ENCODE measurements at regions not wholly inside any gene's neighbourhood (a gene's known extent, or its start where the extent isn't known, plus 50 kb on each side); places are given as distances from the start of the nearest gene placed in this dataset.

DNA sequence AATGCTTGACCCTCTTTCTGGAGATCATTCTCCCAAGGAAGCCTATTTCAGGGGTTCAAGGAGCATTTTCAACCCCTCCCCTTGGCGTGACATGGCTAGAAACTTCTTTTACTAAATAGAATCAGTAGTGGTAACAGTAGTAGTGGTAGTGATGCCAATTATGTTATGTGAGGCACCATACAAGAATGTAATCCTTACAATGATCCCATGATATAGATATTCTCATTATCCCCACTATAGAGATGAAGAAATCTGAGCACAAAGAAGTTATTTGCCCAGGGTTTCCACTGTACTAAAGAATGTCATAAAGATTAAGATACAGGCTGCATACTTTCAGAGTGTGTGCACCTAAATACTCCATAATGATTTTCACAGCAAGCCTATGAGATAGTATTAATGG is 155.4 kb upstream of the CLINT1 start:
- Histone ChIP-seq H3K9me3 (replicated peaks) (no peaks in the 10 kb centered on the region), H3K4me1 (no peaks in the 10 kb centered on the region), H3K27me3 (ENCODE audit: low read depth) (peaks cover 32% of the 10 kb centered on the region), H3K27ac (replicated peaks) (no peak overlapping the region), H3K36me3 (no peaks in the 10 kb centered on the region), H3K4me3 (no peak overlapping the region)
- DNase-seq = no peak
- intact Hi-C loops (cut with micrococcal nuclease) = no loop called here
- TF ChIP-seq, protein P1, sequence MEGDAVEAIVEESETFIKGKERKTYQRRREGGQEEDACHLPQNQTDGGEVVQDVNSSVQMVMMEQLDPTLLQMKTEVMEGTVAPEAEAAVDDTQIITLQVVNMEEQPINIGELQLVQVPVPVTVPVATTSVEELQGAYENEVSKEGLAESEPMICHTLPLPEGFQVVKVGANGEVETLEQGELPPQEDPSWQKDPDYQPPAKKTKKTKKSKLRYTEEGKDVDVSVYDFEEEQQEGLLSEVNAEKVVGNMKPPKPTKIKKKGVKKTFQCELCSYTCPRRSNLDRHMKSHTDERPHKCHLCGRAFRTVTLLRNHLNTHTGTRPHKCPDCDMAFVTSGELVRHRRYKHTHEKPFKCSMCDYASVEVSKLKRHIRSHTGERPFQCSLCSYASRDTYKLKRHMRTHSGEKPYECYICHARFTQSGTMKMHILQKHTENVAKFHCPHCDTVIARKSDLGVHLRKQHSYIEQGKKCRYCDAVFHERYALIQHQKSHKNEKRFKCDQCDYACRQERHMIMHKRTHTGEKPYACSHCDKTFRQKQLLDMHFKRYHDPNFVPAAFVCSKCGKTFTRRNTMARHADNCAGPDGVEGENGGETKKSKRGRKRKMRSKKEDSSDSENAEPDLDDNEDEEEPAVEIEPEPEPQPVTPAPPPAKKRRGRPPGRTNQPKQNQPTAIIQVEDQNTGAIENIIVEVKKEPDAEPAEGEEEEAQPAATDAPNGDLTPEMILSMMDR (IDR thresholded peaks at IDR 0.05; ENCODE audit: borderline replicate concordance) = no peak

DNA sequence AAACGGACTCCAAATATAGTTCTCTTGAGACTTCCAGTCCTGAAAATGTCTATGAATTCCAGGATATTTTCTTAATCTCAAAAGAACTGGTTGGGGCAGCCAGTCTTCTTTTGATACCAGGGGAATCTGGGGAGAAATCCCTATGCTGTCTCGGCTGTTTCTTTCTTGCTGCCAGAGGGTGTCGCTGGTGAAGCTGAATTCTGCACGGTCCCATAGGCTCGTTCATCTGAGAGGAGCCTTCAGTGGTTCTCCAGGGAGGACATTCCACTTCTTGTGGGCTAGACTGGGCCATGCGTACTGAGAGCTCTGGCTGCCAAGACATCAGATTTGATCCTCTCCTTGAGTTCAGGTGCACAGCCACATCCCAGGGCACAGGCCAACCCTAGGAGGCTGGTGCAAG is 155.0 kb upstream of the CLINT1 start:
- H3K9me3 ChIP-seq (replicated peaks) = no peaks in the 10 kb centered on the region
- H3K27ac ChIP-seq (replicated peaks) = no peak overlapping the region
- H3K4me1 ChIP-seq = no peaks in the 10 kb centered on the region
- intact Hi-C loops (cut with micrococcal nuclease) = no loop called here
- no peaks in the 10 kb centered on the region for H3K36me3 ChIP-seq
- H3K4me3 ChIP-seq = no peak overlapping the region
- TF ChIP-seq, protein P1 (IDR thresholded peaks at IDR 0.05; ENCODE audit: borderline replicate concordance) = peak; percentile 58
- peaks cover 32% of the 10 kb centered on the region for H3K27me3 ChIP-seq (ENCODE audit: low read depth)
- DNase-seq = no peak

DNA sequence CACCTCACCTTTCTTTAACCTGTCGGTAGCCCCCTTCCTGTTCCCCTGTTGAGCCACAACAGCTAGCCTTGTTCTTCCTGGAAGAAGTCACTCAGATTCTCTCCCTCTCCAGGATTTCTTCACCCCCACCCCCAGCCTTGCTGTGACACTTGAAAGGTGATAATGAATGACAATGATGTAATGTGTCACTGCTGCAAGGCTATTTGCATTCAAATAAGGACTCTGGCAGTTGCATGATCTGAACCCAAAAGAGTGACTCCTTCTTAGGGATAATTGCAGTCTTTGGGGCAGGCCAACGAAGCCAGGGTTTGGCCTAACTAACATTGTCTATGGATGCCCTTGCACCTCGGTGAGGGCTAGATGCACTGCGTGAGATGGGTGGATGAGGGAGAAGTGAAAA is 154.4 kb upstream of the CLINT1 start:
- peaks cover 32% of the 10 kb centered on the region for H3K27me3 ChIP-seq (ENCODE audit: low read depth)
- no peaks in the 10 kb centered on the region for H3K4me1 ChIP-seq
- H3K27ac ChIP-seq (replicated peaks) = no peak overlapping the region
- H3K4me3 ChIP-seq = no peak overlapping the region
- TF ChIP-seq, protein P1 (IDR thresholded peaks at IDR 0.05; ENCODE audit: borderline replicate concordance) = no peak
- intact Hi-C loops (cut with micrococcal nuclease) = no loop called here
- H3K36me3 ChIP-seq = no peaks in the 10 kb centered on the region
- DNase-seq = no peak
- no peaks in the 10 kb centered on the region for H3K9me3 ChIP-seq (replicated peaks)

DNA sequence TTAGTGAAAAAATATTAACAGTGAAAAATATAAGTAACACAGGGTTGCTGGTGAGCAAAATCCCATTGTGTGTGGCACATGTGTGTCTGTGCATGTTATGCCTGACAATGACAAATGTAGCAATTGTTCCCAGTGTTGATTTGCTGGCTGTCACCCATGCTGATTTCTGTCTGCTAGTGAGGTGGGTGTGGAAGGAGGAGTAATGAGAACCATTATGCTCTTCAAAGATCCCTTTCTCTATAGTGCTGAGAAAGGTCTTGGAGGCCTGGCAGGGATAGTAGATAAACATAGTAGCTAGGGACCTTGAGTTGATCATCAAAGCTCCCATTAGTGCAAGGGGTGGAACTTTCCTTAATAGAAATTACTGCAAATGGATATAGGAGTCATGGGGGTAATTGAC is 152.5 kb upstream of the CLINT1 start:
- no peak for DNase-seq
- Histone ChIP-seq H3K9me3 (replicated peaks) (peaks cover 1% of the 10 kb centered on the region), H3K27me3 (ENCODE audit: low read depth) (peaks cover 32% of the 10 kb centered on the region), H3K27ac (replicated peaks) (no peak overlapping the region), H3K4me1 (no peaks in the 10 kb centered on the region), H3K36me3 (no peaks in the 10 kb centered on the region), H3K4me3 (no peak overlapping the region)
- intact Hi-C loops (cut with micrococcal nuclease) = no loop called here
- TF ChIP-seq, protein P1 (IDR thresholded peaks at IDR 0.05; ENCODE audit: borderline replicate concordance) = no peak

DNA sequence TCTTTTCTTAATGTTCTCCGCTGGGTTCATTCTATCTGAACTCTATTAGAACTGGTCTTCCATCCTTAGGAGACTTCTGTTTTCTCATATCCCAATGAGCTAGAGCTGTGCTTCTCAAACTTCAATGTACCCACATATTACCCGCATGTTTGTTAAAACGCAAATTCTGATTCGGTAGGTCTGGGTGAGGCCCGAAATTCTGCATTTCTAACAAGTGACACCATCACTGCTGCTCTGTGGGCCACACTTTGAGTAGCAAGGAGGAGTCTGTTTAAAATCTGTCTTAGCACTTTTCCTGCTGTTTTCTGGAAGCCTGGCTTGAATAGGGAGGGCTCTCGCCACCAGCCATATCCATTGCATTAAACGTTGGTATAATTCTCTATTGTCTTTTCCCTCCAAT is 151.9 kb upstream of the CLINT1 start:
- TF ChIP-seq, protein P1 (IDR thresholded peaks at IDR 0.05; ENCODE audit: borderline replicate concordance) = no peak
- Histone ChIP-seq H3K36me3 (no peaks in the 10 kb centered on the region), H3K27me3 (ENCODE audit: low read depth) (peaks cover 32% of the 10 kb centered on the region), H3K27ac (replicated peaks) (no peak overlapping the region), H3K4me3 (no peak overlapping the region), H3K9me3 (replicated peaks) (peaks cover 7% of the 10 kb centered on the region), H3K4me1 (no peaks in the 10 kb centered on the region)
- intact Hi-C loops (cut with micrococcal nuclease) = no loop called here
- no peak for DNase-seq

DNA sequence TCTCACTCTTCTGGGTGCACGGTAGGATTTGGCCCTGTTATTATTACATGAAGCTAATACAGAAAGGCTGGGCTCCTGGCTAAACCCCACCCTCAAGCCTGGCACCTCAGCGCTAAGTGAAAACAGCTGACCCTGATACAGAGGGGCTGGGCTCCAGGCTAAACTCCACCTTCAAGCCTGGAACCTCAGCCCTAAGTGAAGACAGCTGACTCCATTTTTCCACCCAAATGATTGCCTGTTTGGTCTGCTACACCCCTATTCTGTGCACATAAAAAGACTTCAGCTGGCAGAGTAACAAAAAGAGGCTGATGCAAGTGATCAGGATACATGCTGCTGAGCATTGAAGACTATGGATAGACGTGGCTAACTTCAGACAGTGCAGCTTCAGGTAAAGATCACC is 148.4 kb upstream of the CLINT1 start:
- Histone ChIP-seq H3K36me3 (no peaks in the 10 kb centered on the region), H3K9me3 (replicated peaks) (peaks cover 12% of the 10 kb centered on the region), H3K4me3 (no peak overlapping the region), H3K4me1 (no peaks in the 10 kb centered on the region), H3K27ac (replicated peaks) (no peak overlapping the region), H3K27me3 (ENCODE audit: low read depth) (peaks cover 13% of the 10 kb centered on the region)
- TF ChIP-seq, protein P1 (IDR thresholded peaks at IDR 0.05; ENCODE audit: borderline replicate concordance) = no peak
- intact Hi-C loops (cut with micrococcal nuclease) = no loop called here
- DNase-seq = no peak

All from left ventricle myocardium inferior (tissue), 1 donor.